ENCODE measurements at regions not wholly inside any gene's neighbourhood (a gene's known extent, or its start where the extent isn't known, plus 50 kb on each side); places are given as distances from the start of the nearest gene placed in this dataset.

GRCh38 chr5:112112346-112112745, 306.7 kb downstream of the EPB41L4A start:
- Histone ChIP-seq H3K4me3 (no peak overlapping the region), H3K36me3 (ENCODE audit: insufficient read depth in 1 of 2, low read depth in 1 of 2) (no peaks in the 10 kb centered on the region), H3K9me3 (no peaks in the 10 kb centered on the region), H3K4me1 (no peaks in the 10 kb centered on the region), H3K27ac (no peak overlapping the region), H3K27me3 (ENCODE audit: insufficient read depth in 3 of 3, low read length in 2 of 3) (no peaks in the 10 kb centered on the region)
- DNase-seq: no peak
- no peak for TF ChIP-seq CTCF (IDR thresholded peaks at IDR 0.05)
- no peak for ATAC-seq
- WGBS, 3 donors: 36 to 74% (median 43%) methylated on average over 2 of the region's 2 CpGs
- intact Hi-C loops (cut with DNase I): no loop called here

GRCh38 chr5:112109331-112110007, 309.6 kb downstream of the EPB41L4A start:
- TF ChIP-seq CTCF (IDR thresholded peaks at IDR 0.05): no peak
- no peaks in the 10 kb centered on the region for H3K4me1 ChIP-seq
- no peaks in the 10 kb centered on the region for H3K27me3 ChIP-seq (ENCODE audit: insufficient read depth in 3 of 3, low read length in 2 of 3)
- WGBS, 3 donors: 70 to 75% (median 70%) methylated on average over 4 of the region's 4 CpGs
- intact Hi-C loops (cut with DNase I): no loop called here
- DNase-seq (peak in 1 of 2 donors; percentile 19), ATAC-seq (no peak)
- H3K36me3 ChIP-seq (ENCODE audit: insufficient read depth in 1 of 2, low read depth in 1 of 2): no peaks in the 10 kb centered on the region
- H3K4me3 ChIP-seq: no peak overlapping the region
- H3K27ac ChIP-seq: no peak overlapping the region
- no peaks in the 10 kb centered on the region for H3K9me3 ChIP-seq

- Histone ChIP-seq H3K4me1 (no peaks in the 10 kb centered on the region), H3K27ac (no peak overlapping the region), H3K36me3 (ENCODE audit: insufficient read depth in 1 of 2, low read depth in 1 of 2) (no peaks in the 10 kb centered on the region), H3K9me3 (no peaks in the 10 kb centered on the region), H3K27me3 (ENCODE audit: insufficient read depth in 3 of 3, low read length in 2 of 3) (no peaks in the 10 kb centered on the region), H3K4me3 (no peak overlapping the region)
- 65 to 75% (median 74%) methylated on average over 2 of the region's 2 CpGs for WGBS, 3 donors
- no peak for TF ChIP-seq CTCF (IDR thresholded peaks at IDR 0.05)
- no peak for DNase-seq
- intact Hi-C loops (cut with DNase I): no loop called here
- no peak for ATAC-seq
Observed at GRCh38 chr5:112106878-112107277, 312.2 kb downstream of the EPB41L4A start.

- Histone ChIP-seq H3K4me3 (no peak overlapping the region), H3K9me3 (peaks cover 12% of the 10 kb centered on the region), H3K4me1 (no peaks in the 10 kb centered on the region), H3K27me3 (ENCODE audit: insufficient read depth in 3 of 3, low read length in 2 of 3) (no peaks in the 10 kb centered on the region), H3K36me3 (ENCODE audit: insufficient read depth in 1 of 2, low read depth in 1 of 2) (no peaks in the 10 kb centered on the region), H3K27ac (no peak overlapping the region)
- DNase-seq (no peak), ATAC-seq (no peak)
- WGBS, 3 donors: 67 to 82% (median 75%) methylated on average over 6 of the region's 6 CpGs
- intact Hi-C loops (cut with DNase I): no loop called here
- no peak for TF ChIP-seq CTCF (IDR thresholded peaks at IDR 0.05)
Observed at GRCh38 chr5:112097768-112098167, 321.3 kb downstream of the EPB41L4A start.

- Histone ChIP-seq H3K4me1 (no peaks in the 10 kb centered on the region), H3K27me3 (ENCODE audit: insufficient read depth in 3 of 3, low read length in 2 of 3) (no peaks in the 10 kb centered on the region), H3K9me3 (no peaks in the 10 kb centered on the region), H3K27ac (no peak overlapping the region), H3K4me3 (no peak overlapping the region), H3K36me3 (ENCODE audit: insufficient read depth in 1 of 2, low read depth in 1 of 2) (no peaks in the 10 kb centered on the region)
- no peak for TF ChIP-seq CTCF (IDR thresholded peaks at IDR 0.05)
- ATAC-seq: no peak
- WGBS, 3 donors: 94 to 98% (median 97%) methylated on average over 2 of the region's 2 CpGs
- intact Hi-C loops (cut with DNase I): no loop called here
- no peak for DNase-seq
Observed at GRCh38 chr5:112087222-112087621, 330.2 kb upstream of the NREP start.
